GM12878 (cell line): ENCODE measurements at regions not wholly inside any gene's neighbourhood (a gene's known extent, or its start where the extent isn't known, plus 50 kb on each side); places are given as distances from the start of the nearest gene placed in this dataset.

ENCODE experiments used
- ATAC-seq: fragments of 200-7000 bp; cut with Tn5 transposase; 3 replicates; pipeline ENCODE4 v1.9.1; 2020; ENCODE audit warnings: mild to moderate bottlenecking, moderate library complexity
- BruUV-seq: library from RNA; stranded (reverse); fragments of 400-500 nt; replicated peaks from 2 replicates; lab custom pipeline; 2021; lab: Mats Ljungman, UMichigan
- CTCF ChIA-PET: fragments of 300-600 bp; sonication (Branson Sonifier 250); formaldehyde crosslinking; extraction: SDS; loops from one replicate; lab custom pipeline; 2021; ENCODE audit warnings: inconsistent platforms; lab: Yijun Ruan, JAX
- POLR2A ChIA-PET: fragments of 350-600 bp; formaldehyde crosslinking; extraction: SDS; loops from one replicate; lab custom pipeline; 2021; ENCODE audit warnings: inconsistent platforms; lab: Charles Lee
- RAD21 ChIA-PET: fragments of 300-600 bp; sonication (Branson Sonifier 250); formaldehyde crosslinking; loops from one replicate; lab custom pipeline; 2023; ENCODE audit warnings: antibody characterized with exemption; ENCODE audit not compliant: unreplicated experiment; lab: Charles Lee
- SMC1A ChIA-PET: fragments of 300-600 bp; sonication (Branson Sonifier 250); formaldehyde crosslinking; loops from one replicate; lab custom pipeline; 2023; ENCODE audit not compliant: unreplicated experiment, uncharacterized antibody; lab: Charles Lee
- DNase-seq: peaks from one replicate; pipeline ENCODE4 v3.0.0-alpha.2; 2011; ENCODE audit warnings: low read depth, low spot score
- FAIRE-seq: peaks from 3 replicates; lab custom pipeline; 2011; peaks lifted over from hg19 to GRCh38; lab: Jason Lieb, UNC
- H2AFZ ChIP-seq: 2 replicates; pipeline ENCODE4 v1.6.0; 2011; ENCODE audit warnings: low read depth, low read length, control low read depth; ENCODE audit not compliant: control insufficient read depth
- H3K27ac ChIP-seq: 2 replicates; pipeline ENCODE4 v1.5.1; 2011; ENCODE audit warnings: control low read depth; ENCODE audit not compliant: control insufficient read depth, insufficient read depth
- H3K27me3 ChIP-seq, 2 experiments: replicated peaks in 1 of 2; 2 replicates each; pipeline versions ENCODE4 v1.6.0 to v1.6.1; 2011; ENCODE audit warnings: low read length in 1 of 2; ENCODE audit not compliant: control insufficient read depth in 2 of 2, insufficient read depth in 2 of 2
- H3K36me3 ChIP-seq, 2 experiments: 2 replicates each; pipeline ENCODE4 v1.5.1; 2011; ENCODE audit warnings: low read length in 1 of 2; ENCODE audit not compliant: control insufficient read depth in 2 of 2, insufficient read depth in 2 of 2
- H3K4me1 ChIP-seq: 2 replicates; pipeline ENCODE4 v1.6.1; 2011; ENCODE audit warnings: mild to moderate bottlenecking, low read length, moderate library complexity, mixed read lengths; ENCODE audit not compliant: control insufficient read depth, insufficient read depth
- H3K4me2 ChIP-seq: 2 replicates; pipeline ENCODE4 v1.6.0; 2011; ENCODE audit warnings: control low read depth; ENCODE audit not compliant: control insufficient read depth, insufficient read depth
- H3K4me3 ChIP-seq: fragments of 200-600 bp; sonication (generic); 2 replicates; pipeline ENCODE4 v1.5.1; 2016
- H3K79me2 ChIP-seq: 2 replicates; pipeline ENCODE4 v1.6.0; 2011; ENCODE audit warnings: low read length; ENCODE audit not compliant: control insufficient read depth, insufficient read depth
- H3K9ac ChIP-seq: 2 replicates; pipeline ENCODE4 v1.8.0; 2011; ENCODE audit warnings: low read length, control low read depth, mixed read lengths; ENCODE audit not compliant: control insufficient read depth, insufficient read depth
- H3K9me3 ChIP-seq: replicated peaks from 3 replicates; pipeline ENCODE4 v1.5.1; 2011; ENCODE audit warnings: mild to moderate bottlenecking, low read length; ENCODE audit not compliant: control insufficient read depth, insufficient read depth
- H4K20me1 ChIP-seq: 2 replicates; pipeline ENCODE4 v1.6.0; 2011; ENCODE audit not compliant: control insufficient read depth, insufficient read depth
- ATF7 ChIP-seq: fragments of 450-650 bp; IDR thresholded peaks from 2 replicates; pipeline ENCODE4 v1.6.1; 2016; ENCODE audit warnings: low read depth, mild to moderate bottlenecking
- BRCA1 ChIP-seq: IDR thresholded peaks from 2 replicates; pipeline ENCODE4 v1.6.1; 2011; ENCODE audit warnings: low read depth, low read length, improper control_type of control experiment
- E4F1 ChIP-seq: fragments of 450-650 bp; IDR thresholded peaks from 2 replicates; pipeline ENCODE4 v1.6.1; 2018; ENCODE audit warnings: borderline replicate concordance, mild to moderate bottlenecking; ENCODE audit not compliant: partially characterized antibody
- EP300 ChIP-seq, 2 experiments: fragments of 150-350 bp in 1 of 2; IDR thresholded peaks; 2 replicates each; pipeline ENCODE4 v1.6.1; 2011 to 2012; ENCODE audit warnings: low read depth in 2 of 2, low read length in 2 of 2, borderline replicate concordance in 1 of 2, improper control_type of control experiment in 1 of 2, inconsistent platforms in 1 of 2; ENCODE audit not compliant: control insufficient read depth in 1 of 2
- ETV6 ChIP-seq, 2 experiments: fragments of 450-650 bp in 1 of 2; IDR thresholded peaks in 1 of 2; conservative IDR thresholded peaks in 1 of 2; 2 replicates each; pipeline ENCODE4 v1.6.1; 2014; ENCODE audit warnings: antibody characterized with exemption in 1 of 2, borderline replicate concordance in 1 of 2, low read depth in 1 of 2, mild to moderate bottlenecking in 1 of 2, moderate library complexity in 1 of 2
- FOXK2 ChIP-seq: fragments of 450-650 bp; IDR thresholded peaks from 2 replicates; pipeline ENCODE4 v1.6.1; 2017; ENCODE audit warnings: mild to moderate bottlenecking, moderate library complexity
- GATAD2B ChIP-seq: fragments of 450-650 bp; conservative IDR thresholded peaks from 2 replicates; pipeline ENCODE4 v1.6.1; 2017; ENCODE audit warnings: low read depth, mild to moderate bottlenecking, moderate library complexity
- IKZF1 ChIP-seq: fragments of 450-650 bp; conservative IDR thresholded peaks from 2 replicates; pipeline ENCODE4 v1.6.1; 2017; ENCODE audit warnings: antibody characterized with exemption, mild to moderate bottlenecking
- SP1 ChIP-seq: IDR thresholded peaks from one replicate; pipeline ENCODE4 v1.6.1; 2011; ENCODE audit warnings: low read depth, low read length
- ZNF217 ChIP-seq: fragments of 450-650 bp; IDR thresholded peaks from 2 replicates; pipeline ENCODE4 v1.6.1; 2017; ENCODE audit warnings: antibody characterized with exemption, mild to moderate bottlenecking
- WGBS: methylation state at CpG from one replicate; pipeline ENCODE4 v1.1.6; 2016; ENCODE audit warnings: low lambda C conversion rate; ENCODE audit not compliant: insufficient replicate concordance, insufficient coverage; ENCODE audit errors: missing lambda C conversion rate; 5-methylcytosine and 5-hydroxymethylcytosine counted together
- in situ Hi-C: fragments of 300-500 bp; cut with MboI; formaldehyde crosslinking; loops from 9 replicates; pipeline ENCODE4 v1.14.3; 2018; ENCODE audit warnings: mixed read lengths
- intact Hi-C: fragments of 100-400 bp; cut with micrococcal nuclease; formaldehyde crosslinking; loops from one replicate; pipeline ENCODE4 v1.14.2; 2022; ENCODE audit not compliant: unreplicated experiment
- TF ChIP-seq, protein P1 (sequence below): fragments of 450-650 bp; formaldehyde crosslinking; IDR thresholded peaks from 2 replicates; pipeline ENCODE4 v1.5.0; 2022; ENCODE audit warnings: mild to moderate bottlenecking, missing genetic modification characterization
- TF ChIP-seq, protein P2 (sequence below): fragments of 450-650 bp; formaldehyde crosslinking; IDR thresholded peaks from 2 replicates; pipeline ENCODE4 v1.4.0; 2022; ENCODE audit warnings: mild to moderate bottlenecking, moderate library complexity
- TF ChIP-seq, protein P3 (sequence below): IDR thresholded peaks from 2 replicates; pipeline ENCODE4 v1.6.1; 2012; ENCODE audit warnings: low read length, inconsistent platforms

DNA sequence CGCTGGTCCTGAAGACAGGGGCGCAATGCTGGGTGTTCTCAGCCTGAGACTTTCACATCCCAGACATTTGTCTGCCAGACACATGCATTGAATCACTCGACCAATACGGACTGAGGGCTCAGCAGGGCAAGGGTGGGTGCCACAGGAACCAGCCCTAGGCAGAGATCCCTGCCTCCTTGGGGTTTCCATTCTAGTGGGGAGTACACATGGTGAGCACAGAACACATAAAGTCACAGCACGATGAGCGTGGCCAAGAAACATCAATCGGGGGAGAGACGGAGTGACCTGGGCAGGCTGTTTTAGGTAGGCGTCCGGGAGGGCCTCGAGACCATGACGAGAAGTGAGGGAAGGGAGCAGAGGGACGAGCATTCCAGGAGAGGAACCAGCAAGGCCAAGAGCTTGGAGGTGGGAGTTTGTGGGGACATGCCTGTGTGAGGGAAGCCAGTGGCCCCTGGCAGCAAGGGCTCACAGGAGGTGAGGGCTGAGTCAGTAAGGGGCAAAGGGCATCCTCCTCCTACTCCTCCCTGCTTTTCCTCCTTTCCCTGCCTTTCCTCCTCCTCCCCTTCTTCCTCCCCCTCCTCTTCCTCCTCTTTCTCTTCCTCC, 126.3 kb upstream of the PEG3 start:
- no peaks in the 10 kb centered on the region for H3K36me3 ChIP-seq
- H3K4me3 ChIP-seq: no peak overlapping the region
- in situ Hi-C loops (no loop called here), intact Hi-C loops (no loop called here)
- ChIA-PET SMC1A (no interaction called here), POLR2A (no interaction called here), RAD21 (no interaction called here), CTCF (no interaction called here)
- 24% methylated on average over 13 of the region's 13 CpGs for WGBS
- H3K27ac ChIP-seq: no peak overlapping the region
- ATAC-seq (no peak), FAIRE-seq (no peak), DNase-seq (no peak)
- H3K4me1 ChIP-seq: no peaks in the 10 kb centered on the region
- H3K4me2 ChIP-seq: no peak overlapping the region
- H3K9ac ChIP-seq: no peak overlapping the region
- H3K27me3 ChIP-seq: no peaks in the 10 kb centered on the region
- no peak overlapping the region for H2AFZ ChIP-seq
- H4K20me1 ChIP-seq: no peaks in the 10 kb centered on the region
- H3K9me3 ChIP-seq: no peaks in the 10 kb centered on the region; the same call in 2 of the 3 replicates
- BruUV-seq: no TSS peak
- H3K79me2 ChIP-seq: no peaks in the 10 kb centered on the region
- TF ChIP-seq SP1: no peak
- TF ChIP-seq ZNF217: no peak
- TF ChIP-seq, protein P1, sequence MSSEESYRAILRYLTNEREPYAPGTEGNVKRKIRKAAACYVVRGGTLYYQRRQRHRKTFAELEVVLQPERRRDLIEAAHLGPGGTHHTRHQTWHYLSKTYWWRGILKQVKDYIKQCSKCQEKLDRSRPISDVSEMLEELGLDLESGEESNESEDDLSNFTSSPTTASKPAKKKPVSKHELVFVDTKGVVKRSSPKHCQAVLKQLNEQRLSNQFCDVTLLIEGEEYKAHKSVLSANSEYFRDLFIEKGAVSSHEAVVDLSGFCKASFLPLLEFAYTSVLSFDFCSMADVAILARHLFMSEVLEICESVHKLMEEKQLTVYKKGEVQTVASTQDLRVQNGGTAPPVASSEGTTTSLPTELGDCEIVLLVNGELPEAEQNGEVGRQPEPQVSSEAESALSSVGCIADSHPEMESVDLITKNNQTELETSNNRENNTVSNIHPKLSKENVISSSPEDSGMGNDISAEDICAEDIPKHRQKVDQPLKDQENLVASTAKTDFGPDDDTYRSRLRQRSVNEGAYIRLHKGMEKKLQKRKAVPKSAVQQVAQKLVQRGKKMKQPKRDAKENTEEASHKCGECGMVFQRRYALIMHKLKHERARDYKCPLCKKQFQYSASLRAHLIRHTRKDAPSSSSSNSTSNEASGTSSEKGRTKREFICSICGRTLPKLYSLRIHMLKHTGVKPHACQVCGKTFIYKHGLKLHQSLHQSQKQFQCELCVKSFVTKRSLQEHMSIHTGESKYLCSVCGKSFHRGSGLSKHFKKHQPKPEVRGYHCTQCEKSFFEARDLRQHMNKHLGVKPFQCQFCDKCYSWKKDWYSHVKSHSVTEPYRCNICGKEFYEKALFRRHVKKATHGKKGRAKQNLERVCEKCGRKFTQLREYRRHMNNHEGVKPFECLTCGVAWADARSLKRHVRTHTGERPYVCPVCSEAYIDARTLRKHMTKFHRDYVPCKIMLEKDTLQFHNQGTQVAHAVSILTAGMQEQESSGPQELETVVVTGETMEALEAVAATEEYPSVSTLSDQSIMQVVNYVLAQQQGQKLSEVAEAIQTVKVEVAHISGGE: no peak
- no peak for TF ChIP-seq ATF7
- no peak for TF ChIP-seq E4F1
- no peak for TF ChIP-seq ETV6 (conservative IDR thresholded peaks at IDR 0.05 in 1 of 2, IDR thresholded peaks at IDR 0.05 in 1 of 2; ENCODE audit: borderline replicate concordance in 1 of 2, low read depth in 1 of 2)
- TF ChIP-seq, protein P2, sequence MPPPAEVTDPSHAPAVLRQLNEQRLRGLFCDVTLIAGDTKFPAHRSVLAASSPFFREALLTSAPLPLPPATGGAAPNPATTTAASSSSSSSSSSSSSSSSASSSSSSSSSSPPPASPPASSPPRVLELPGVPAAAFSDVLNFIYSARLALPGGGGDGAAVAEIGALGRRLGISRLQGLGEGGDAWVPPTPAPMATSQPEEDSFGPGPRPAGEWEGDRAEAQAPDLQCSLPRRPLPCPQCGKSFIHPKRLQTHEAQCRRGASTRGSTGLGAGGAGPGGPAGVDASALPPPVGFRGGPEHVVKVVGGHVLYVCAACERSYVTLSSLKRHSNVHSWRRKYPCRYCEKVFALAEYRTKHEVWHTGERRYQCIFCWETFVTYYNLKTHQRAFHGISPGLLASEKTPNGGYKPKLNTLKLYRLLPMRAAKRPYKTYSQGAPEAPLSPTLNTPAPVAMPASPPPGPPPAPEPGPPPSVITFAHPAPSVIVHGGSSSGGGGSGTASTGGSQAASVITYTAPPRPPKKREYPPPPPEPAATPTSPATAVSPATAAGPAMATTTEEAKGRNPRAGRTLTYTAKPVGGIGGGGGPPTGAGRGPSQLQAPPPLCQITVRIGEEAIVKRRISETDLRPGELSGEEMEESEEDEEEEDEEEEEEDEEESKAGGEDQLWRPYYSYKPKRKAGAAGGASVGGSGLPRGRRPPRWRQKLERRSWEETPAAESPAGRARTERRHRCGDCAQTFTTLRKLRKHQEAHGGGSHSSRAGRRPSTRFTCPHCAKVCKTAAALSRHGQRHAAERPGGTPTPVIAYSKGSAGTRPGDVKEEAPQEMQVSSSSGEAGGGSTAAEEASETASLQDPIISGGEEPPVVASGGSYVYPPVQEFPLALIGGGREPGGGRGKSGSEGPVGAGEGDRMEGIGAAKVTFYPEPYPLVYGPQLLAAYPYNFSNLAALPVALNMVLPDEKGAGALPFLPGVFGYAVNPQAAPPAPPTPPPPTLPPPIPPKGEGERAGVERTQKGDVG (CRISPR knock-in tag): no peak
- TF ChIP-seq EP300 (IDR thresholded peaks at IDR 0.05; ENCODE audit: borderline replicate concordance in 1 of 2, control insufficient read depth in 1 of 2, low read depth in 2 of 2, low read length in 2 of 2): no peak
- no peak for TF ChIP-seq BRCA1
- TF ChIP-seq GATAD2B: no peak
- no peak for TF ChIP-seq FOXK2
- TF ChIP-seq, protein P3, sequence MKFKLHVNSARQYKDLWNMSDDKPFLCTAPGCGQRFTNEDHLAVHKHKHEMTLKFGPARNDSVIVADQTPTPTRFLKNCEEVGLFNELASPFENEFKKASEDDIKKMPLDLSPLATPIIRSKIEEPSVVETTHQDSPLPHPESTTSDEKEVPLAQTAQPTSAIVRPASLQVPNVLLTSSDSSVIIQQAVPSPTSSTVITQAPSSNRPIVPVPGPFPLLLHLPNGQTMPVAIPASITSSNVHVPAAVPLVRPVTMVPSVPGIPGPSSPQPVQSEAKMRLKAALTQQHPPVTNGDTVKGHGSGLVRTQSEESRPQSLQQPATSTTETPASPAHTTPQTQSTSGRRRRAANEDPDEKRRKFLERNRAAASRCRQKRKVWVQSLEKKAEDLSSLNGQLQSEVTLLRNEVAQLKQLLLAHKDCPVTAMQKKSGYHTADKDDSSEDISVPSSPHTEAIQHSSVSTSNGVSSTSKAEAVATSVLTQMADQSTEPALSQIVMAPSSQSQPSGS: no peak
- no peak for TF ChIP-seq IKZF1
